Smooth muscle cell (in vitro differentiated cells): ENCODE measurements at regions not wholly inside any gene's neighbourhood (a gene's known extent, or its start where the extent isn't known, plus 50 kb on each side); places are given as distances from the start of the nearest gene placed in this dataset.

Experiments
- DNase-seq: peaks from one replicate; lab custom pipeline; 2025; ENCODE audit not compliant: unreplicated experiment; lab: John Stamatoyannopoulos, UW
- H2AFZ ChIP-seq: fragments of 200-600 bp; sonication (generic); 2 replicates; pipeline ENCODE4 v1.6.0; 2016; ENCODE audit warnings: antibody characterized with exemption, low read depth, mild to moderate bottlenecking
- H3F3A ChIP-seq: fragments of 200-600 bp; sonication (generic); 2 replicates; pipeline ENCODE4 v1.6.0; 2017; ENCODE audit warnings: antibody characterized with exemption, low read depth
- H3K27ac ChIP-seq: fragments of 200-600 bp; sonication (generic); 2 replicates; pipeline ENCODE4 v1.5.1; 2016; ENCODE audit warnings: low read depth, mild to moderate bottlenecking
- H3K27me3 ChIP-seq: fragments of 200-600 bp; sonication (generic); 2 replicates; pipeline ENCODE4 v1.6.1; 2016; ENCODE audit warnings: low read depth, mild to moderate bottlenecking
- H3K36me3 ChIP-seq: fragments of 200-600 bp; sonication (generic); 2 replicates; pipeline ENCODE4 v1.5.1; 2016; ENCODE audit warnings: low read depth
- H3K4me1 ChIP-seq: fragments of 200-600 bp; sonication (generic); 2 replicates; pipeline ENCODE4 v1.5.1; 2016; ENCODE audit warnings: low read depth
- H3K4me2 ChIP-seq: fragments of 200-600 bp; sonication (generic); 2 replicates; pipeline ENCODE4 v1.6.0; 2016; ENCODE audit warnings: mild to moderate bottlenecking
- H3K4me3 ChIP-seq: fragments of 200-600 bp; sonication (generic); 2 replicates; pipeline ENCODE4 v1.5.1; 2016; ENCODE audit warnings: mild to moderate bottlenecking
- H3K79me2 ChIP-seq: fragments of 200-600 bp; sonication (generic); 2 replicates; pipeline ENCODE4 v1.6.0; 2016; ENCODE audit warnings: low read depth, mild to moderate bottlenecking
- H3K9ac ChIP-seq: fragments of 200-600 bp; sonication (generic); 2 replicates; pipeline ENCODE4 v1.6.0; 2016; ENCODE audit warnings: low read depth
- H3K9me3 ChIP-seq: fragments of 200-600 bp; sonication (generic); replicated peaks from 2 replicates; pipeline ENCODE4 v1.5.1; 2016; ENCODE audit warnings: low read depth
- H4K20me1 ChIP-seq: fragments of 200-600 bp; sonication (generic); 2 replicates; pipeline ENCODE4 v1.6.0; 2016; ENCODE audit warnings: low read depth
- WGBS: methylation state at CpG from one replicate; pipeline ENCODE4 v1.1.7; 2016; ENCODE audit warnings: low lambda C conversion rate; 5-methylcytosine and 5-hydroxymethylcytosine counted together
- TF ChIP-seq, protein P1 (sequence below): fragments of 200-600 bp; sonication (generic); IDR thresholded peaks from 2 replicates; pipeline ENCODE4 v1.5.1; 2017; ENCODE audit warnings: borderline replicate concordance, mild to moderate bottlenecking, antibody characterized with exemption; ENCODE audit not compliant: insufficient read depth, poor library complexity, severe bottlenecking

DNA sequence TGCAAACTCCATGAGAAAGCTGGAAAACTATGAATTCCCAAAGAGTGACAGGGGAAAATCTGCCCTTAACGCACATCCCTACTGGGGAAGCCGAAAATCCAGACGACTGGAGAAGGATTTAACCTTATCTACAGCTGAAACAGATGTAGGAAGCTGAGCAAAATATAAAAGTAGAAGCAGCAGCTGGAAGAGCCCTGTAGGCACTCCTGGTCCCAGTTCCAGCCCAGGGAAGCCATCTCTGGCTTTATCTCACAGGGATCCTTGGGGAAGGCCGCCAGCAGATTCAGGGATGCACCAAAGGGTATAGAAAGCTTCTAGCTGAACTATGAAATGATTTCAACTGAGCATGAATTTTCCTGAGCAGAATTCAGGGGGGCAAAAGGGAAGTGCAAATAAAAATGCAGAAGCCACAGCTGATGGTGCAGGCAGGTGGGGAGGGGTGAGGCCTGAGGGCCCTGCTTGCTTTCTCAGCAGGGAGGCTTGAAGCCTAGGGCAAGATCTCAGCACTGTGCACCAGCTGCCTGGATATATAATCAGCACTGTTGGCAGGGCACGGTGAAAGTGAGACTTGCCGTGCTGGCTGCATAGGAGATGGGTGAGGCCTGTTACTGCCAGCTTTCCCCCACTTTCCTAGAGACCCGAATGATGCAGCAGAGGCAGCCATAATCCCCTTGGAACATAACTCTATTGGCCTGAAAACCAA lies 2019.5 kb upstream of the NUDT12 start:
- Histone ChIP-seq H3K4me3 (no peak overlapping the region), H3K36me3 (no peaks in the 10 kb centered on the region), H3F3A (no peaks in the 10 kb centered on the region), H2AFZ (no peak overlapping the region), H3K4me2 (no peak overlapping the region), H3K27ac (no peak overlapping the region), H3K27me3 (no peaks in the 10 kb centered on the region), H3K9me3 (no peaks in the 10 kb centered on the region), H3K79me2 (no peaks in the 10 kb centered on the region), H3K9ac (no peak overlapping the region), H4K20me1 (no peaks in the 10 kb centered on the region), H3K4me1 (no peaks in the 10 kb centered on the region)
- TF ChIP-seq, protein P1, sequence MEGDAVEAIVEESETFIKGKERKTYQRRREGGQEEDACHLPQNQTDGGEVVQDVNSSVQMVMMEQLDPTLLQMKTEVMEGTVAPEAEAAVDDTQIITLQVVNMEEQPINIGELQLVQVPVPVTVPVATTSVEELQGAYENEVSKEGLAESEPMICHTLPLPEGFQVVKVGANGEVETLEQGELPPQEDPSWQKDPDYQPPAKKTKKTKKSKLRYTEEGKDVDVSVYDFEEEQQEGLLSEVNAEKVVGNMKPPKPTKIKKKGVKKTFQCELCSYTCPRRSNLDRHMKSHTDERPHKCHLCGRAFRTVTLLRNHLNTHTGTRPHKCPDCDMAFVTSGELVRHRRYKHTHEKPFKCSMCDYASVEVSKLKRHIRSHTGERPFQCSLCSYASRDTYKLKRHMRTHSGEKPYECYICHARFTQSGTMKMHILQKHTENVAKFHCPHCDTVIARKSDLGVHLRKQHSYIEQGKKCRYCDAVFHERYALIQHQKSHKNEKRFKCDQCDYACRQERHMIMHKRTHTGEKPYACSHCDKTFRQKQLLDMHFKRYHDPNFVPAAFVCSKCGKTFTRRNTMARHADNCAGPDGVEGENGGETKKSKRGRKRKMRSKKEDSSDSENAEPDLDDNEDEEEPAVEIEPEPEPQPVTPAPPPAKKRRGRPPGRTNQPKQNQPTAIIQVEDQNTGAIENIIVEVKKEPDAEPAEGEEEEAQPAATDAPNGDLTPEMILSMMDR: no peak
- no peak for DNase-seq
- 43% methylated on average over 7 of the region's 7 CpGs for WGBS

DNA sequence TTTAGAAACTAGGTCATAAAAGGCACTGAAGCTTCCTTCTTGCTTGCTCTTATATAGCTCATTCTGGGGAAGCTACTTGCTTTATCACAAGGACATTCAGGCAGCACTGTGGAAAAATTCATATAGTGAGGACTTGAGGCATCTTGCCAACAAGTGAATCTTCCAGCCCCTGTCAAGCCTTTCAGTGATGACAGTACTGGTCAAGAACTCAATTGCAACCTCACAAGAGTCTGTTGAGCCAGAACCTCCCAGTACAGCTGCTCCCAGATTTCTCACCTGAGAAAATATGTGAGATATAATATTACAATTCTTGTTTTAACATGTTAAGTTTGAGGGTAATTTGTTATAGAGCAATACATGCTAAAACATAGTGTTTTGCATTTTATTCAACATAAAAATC lies 2011.0 kb upstream of the NUDT12 start:
- no peaks in the 10 kb centered on the region for H3K4me1 ChIP-seq
- no peaks in the 10 kb centered on the region for H3K27me3 ChIP-seq
- no peaks in the 10 kb centered on the region for H3F3A ChIP-seq
- no peaks in the 10 kb centered on the region for H3K9me3 ChIP-seq
- no peaks in the 10 kb centered on the region for H3K36me3 ChIP-seq
- H3K27ac ChIP-seq: no peak overlapping the region
- H2AFZ ChIP-seq: no peak overlapping the region
- no peak for DNase-seq
- TF ChIP-seq, protein P1: no peak
- no peaks in the 10 kb centered on the region for H4K20me1 ChIP-seq
- no peak overlapping the region for H3K4me2 ChIP-seq
- H3K4me3 ChIP-seq: no peak overlapping the region
- no peaks in the 10 kb centered on the region for H3K79me2 ChIP-seq
- H3K9ac ChIP-seq: no peak overlapping the region

DNA sequence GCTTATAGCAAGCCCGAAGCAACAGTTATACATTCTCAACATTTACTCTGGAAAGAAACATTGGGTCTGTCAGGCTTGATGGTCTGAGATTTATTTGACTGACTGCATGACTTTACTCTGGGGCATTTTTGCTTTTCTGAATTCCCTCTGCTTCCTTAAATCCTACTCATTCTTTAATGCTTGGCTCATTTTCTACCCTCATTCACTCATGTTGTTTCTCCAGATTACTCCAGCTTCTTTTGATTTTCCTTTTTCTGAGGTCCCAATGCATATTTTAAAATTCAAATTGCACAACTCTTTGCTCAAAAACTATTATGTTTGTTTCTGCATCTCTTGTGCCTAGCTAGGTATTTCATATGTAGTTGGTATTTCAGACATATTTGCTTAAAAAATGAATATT lies 2002.9 kb upstream of the NUDT12 start:
- Histone ChIP-seq H3K9ac (no peak overlapping the region), H3K4me3 (no peak overlapping the region), H3K4me2 (no peak overlapping the region), H3K4me1 (no peaks in the 10 kb centered on the region), H2AFZ (no peak overlapping the region), H4K20me1 (no peaks in the 10 kb centered on the region), H3F3A (no peaks in the 10 kb centered on the region), H3K27ac (no peak overlapping the region), H3K27me3 (no peaks in the 10 kb centered on the region), H3K79me2 (no peaks in the 10 kb centered on the region), H3K9me3 (no peaks in the 10 kb centered on the region), H3K36me3 (no peaks in the 10 kb centered on the region)
- TF ChIP-seq, protein P1: no peak
- 79% methylated on average over 1 of the region's 1 CpG for WGBS
- no peak for DNase-seq

DNA sequence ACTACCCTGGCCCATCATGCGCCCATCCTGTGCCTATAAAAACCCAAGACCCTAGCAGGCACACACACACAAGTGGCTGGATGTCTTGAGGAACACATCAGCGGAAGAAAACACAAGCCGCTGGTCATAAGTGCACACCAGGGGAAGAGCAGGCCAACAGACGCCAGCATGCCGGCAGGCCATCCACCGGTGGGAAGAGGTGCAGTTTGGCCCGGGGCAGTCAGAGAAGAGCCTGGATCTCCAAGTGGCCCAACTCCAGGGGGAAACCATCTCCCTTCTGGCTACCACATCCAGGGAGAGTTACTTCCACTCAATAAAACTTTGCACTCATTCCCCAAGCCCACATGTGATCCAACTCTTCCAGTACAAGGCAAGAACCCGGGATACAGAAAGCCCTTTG lies 2001.3 kb upstream of the NUDT12 start:
- Histone ChIP-seq H2AFZ (no peak overlapping the region), H3K27ac (no peak overlapping the region), H3K27me3 (no peaks in the 10 kb centered on the region), H3K9me3 (no peaks in the 10 kb centered on the region), H3F3A (no peaks in the 10 kb centered on the region), H4K20me1 (no peaks in the 10 kb centered on the region), H3K4me3 (no peak overlapping the region), H3K79me2 (no peaks in the 10 kb centered on the region), H3K9ac (no peak overlapping the region), H3K4me1 (no peaks in the 10 kb centered on the region), H3K4me2 (no peak overlapping the region), H3K36me3 (no peaks in the 10 kb centered on the region)
- DNase-seq: no peak
- 93% methylated on average over 8 of the region's 8 CpGs for WGBS
- TF ChIP-seq, protein P1: no peak
